ENCODE measurements at regions not wholly inside any gene's neighbourhood (a gene's known extent, or its start where the extent isn't known, plus 50 kb on each side); places are given as distances from the start of the nearest gene placed in this dataset.

GRCh38 chr4:37531151-37531550 is 155.0 kb downstream of the RELL1 start:
- CTCF ChIA-PET, result no interaction called here
- no peak overlapping the region for H3K4me3 ChIP-seq (ENCODE audit: low read depth, low read length)
- TF ChIP-seq CTCF (IDR thresholded peaks at IDR 0.05; ENCODE audit: insufficient read depth, low read depth, low read length), result no peak
- no peaks in the 10 kb centered on the region for H3K36me3 ChIP-seq (ENCODE audit: control insufficient read depth, insufficient read depth, low read length)
- no peak for DNase-seq (ENCODE audit: low read depth)
- POLR2A ChIA-PET, result no interaction called here
- H3K27me3 ChIP-seq (ENCODE audit: control insufficient read depth, insufficient read depth, low read length), result no peaks in the 10 kb centered on the region

GRCh38 chr4:37530451-37530850 is 155.7 kb downstream of the RELL1 start:
- no peaks in the 10 kb centered on the region for H3K36me3 ChIP-seq (ENCODE audit: control insufficient read depth, insufficient read depth, low read length)
- ChIA-PET POLR2A (no interaction called here), CTCF (interaction anchor here (0.7 kb wide), 1 partner anchor 32 kb away, joined by 3 read pairs; no protein-coding TSS in a partner anchor)
- DNase-seq (ENCODE audit: low read depth), result no peak
- no peak overlapping the region for H3K4me3 ChIP-seq (ENCODE audit: low read depth, low read length)
- no peak for TF ChIP-seq CTCF (IDR thresholded peaks at IDR 0.05; ENCODE audit: insufficient read depth, low read depth, low read length)
- no peaks in the 10 kb centered on the region for H3K27me3 ChIP-seq (ENCODE audit: control insufficient read depth, insufficient read depth, low read length)

- no peak overlapping the region for H3K4me3 ChIP-seq (ENCODE audit: low read depth, low read length)
- CTCF ChIA-PET, result interaction anchor here (0.6 kb wide), 1 partner anchor 838 kb away, joined by 3 read pairs; no protein-coding TSS in a partner anchor
- H3K27me3 ChIP-seq (ENCODE audit: control insufficient read depth, insufficient read depth, low read length), result no peaks in the 10 kb centered on the region
- POLR2A ChIA-PET, result no interaction called here
- no peak for TF ChIP-seq CTCF (IDR thresholded peaks at IDR 0.05; ENCODE audit: insufficient read depth, low read depth, low read length)
- H3K36me3 ChIP-seq (ENCODE audit: control insufficient read depth, insufficient read depth, low read length), result no peaks in the 10 kb centered on the region
- no peak for DNase-seq (ENCODE audit: low read depth)
Measured at GRCh38 chr4:37528166-37528885, 157.8 kb downstream of the RELL1 start.

- DNase-seq (ENCODE audit: low read depth), result no peak
- H3K36me3 ChIP-seq (ENCODE audit: control insufficient read depth, insufficient read depth, low read length), result no peaks in the 10 kb centered on the region
- CTCF ChIA-PET, result no interaction called here
- H3K27me3 ChIP-seq (ENCODE audit: control insufficient read depth, insufficient read depth, low read length), result no peaks in the 10 kb centered on the region
- POLR2A ChIA-PET, result no interaction called here
- TF ChIP-seq CTCF (IDR thresholded peaks at IDR 0.05; ENCODE audit: insufficient read depth, low read depth, low read length), result no peak
- H3K4me3 ChIP-seq (ENCODE audit: low read depth, low read length), result no peak overlapping the region
Measured at GRCh38 chr4:37524267-37524666, 161.9 kb downstream of the RELL1 start.

GRCh38 chr4:37522996-37523395 is 163.2 kb downstream of the RELL1 start:
- POLR2A ChIA-PET, result no interaction called here
- Histone ChIP-seq H3K36me3 (ENCODE audit: control insufficient read depth, insufficient read depth, low read length) (no peaks in the 10 kb centered on the region), H3K27me3 (ENCODE audit: control insufficient read depth, insufficient read depth, low read length) (no peaks in the 10 kb centered on the region), H3K4me3 (ENCODE audit: low read depth, low read length) (no peak overlapping the region)
- no peak for TF ChIP-seq CTCF (IDR thresholded peaks at IDR 0.05; ENCODE audit: insufficient read depth, low read depth, low read length)
- no peak for DNase-seq (ENCODE audit: low read depth)
- CTCF ChIA-PET, result no interaction called here
